8988T (cell line): ENCODE measurements at regions not wholly inside any gene's neighbourhood (a gene's known extent, or its start where the extent isn't known, plus 50 kb on each side); places are given as distances from the start of the nearest gene placed in this dataset.
"Not testable (repeated sequence)": the region's sequence is repeated elsewhere in the genome, so short reads cannot be mapped to it uniquely, and the experiment has no call there.

Experiments used
- DNase-seq: peaks from one replicate; pipeline ENCODE4 v3.0.0; 2011

DNA sequence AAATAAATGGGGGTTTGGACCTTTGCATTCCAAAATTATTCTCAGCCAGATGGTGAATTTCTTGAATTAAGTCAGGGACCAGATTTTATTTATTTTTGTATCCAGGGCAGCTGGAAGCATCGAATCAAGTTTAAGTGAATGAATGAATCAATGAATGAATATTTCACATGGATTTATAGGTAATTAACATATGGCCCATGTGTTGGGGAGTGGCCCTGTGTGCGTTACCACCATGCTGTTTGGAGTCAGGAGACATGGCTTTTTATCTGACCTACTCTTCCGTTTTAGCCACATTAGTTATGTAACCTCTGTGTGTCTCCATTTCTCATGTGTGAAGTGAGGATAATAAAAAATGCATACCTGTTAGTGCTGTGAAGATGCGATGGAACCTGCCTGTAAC is 213.5 kb downstream of the CDH26 start:
- DNase-seq = no peak

DNA sequence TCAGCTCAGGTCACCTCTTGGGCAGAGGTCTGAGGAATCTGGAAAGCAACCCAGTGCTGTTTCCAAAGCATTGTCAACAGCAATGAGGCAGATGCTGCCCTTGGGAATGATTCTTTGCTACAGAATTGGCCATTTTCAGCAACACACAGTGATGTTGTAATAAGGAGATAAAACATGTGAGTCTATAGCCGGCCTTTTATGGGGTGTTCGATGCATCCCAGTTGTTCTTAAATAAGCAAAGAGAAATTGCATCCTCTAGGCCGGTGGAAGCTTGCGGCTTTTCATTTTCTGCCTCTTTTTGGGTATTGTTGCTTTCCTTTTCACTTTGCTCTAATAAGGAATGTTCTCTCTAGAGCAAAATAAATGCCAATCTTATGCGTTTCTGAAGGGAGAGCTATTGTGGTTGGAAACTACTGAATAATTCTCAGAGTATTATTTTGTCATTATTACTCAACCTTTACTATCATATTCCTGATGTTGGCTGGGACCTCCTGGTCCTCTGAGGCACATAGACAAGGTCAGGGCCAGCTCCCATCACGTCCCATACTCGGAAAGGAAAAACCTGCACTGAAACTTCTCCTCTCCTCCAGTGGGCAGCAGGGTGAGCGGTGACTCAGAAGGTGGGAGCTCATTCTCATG is 214.2 kb downstream of the CDH26 start:
- no peak for DNase-seq

GRCh38 chr20:60177080-60177479 is 218.9 kb downstream of the CDH26 start:
- no peak for DNase-seq

DNA sequence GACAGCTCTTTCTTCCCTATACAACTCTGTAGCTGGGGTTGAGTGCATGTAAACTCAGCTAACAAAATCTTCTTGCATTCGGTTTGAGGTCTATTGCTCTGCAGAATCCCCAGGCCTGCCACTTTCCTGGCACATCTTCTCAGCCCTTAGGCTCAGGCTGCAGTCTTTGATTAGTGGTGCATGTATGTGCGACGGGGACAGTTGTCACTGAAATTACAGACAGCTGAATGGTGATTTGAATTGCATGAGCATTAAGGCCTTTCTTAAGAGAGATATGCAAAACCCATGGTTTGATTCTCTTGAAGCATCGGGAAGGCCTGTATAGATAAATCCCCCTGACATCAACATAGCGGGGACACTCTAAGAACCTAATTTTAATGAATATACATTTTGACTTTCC is 222.8 kb downstream of the CDH26 start:
- DNase-seq = no peak

GRCh38 chr20:60186412-60186811 is 228.2 kb downstream of the CDH26 start:
- no peak for DNase-seq

DNA sequence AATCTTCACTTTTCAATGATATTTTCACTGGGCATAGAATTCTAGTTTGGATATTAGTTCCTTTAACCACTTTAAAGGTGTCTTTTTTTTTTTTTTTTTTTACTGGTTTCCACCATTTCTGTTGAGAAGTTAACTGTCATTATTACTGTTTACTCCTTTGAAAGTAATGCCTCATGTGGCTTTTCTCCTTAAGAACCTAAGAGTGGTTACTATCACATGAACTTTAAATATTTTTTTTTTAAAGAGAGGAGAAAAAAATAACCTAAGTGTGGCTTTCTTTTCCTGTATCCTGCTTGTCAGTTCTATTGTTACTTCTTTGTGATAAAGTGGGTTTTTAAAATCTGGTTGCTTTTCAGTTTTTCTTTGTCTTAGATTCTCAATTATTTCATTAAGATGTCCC is 229.5 kb downstream of the CDH26 start:
- no peak for DNase-seq

GRCh38 chr20:60191014-60191413 is 232.8 kb downstream of the CDH26 start:
- DNase-seq = no peak

DNA sequence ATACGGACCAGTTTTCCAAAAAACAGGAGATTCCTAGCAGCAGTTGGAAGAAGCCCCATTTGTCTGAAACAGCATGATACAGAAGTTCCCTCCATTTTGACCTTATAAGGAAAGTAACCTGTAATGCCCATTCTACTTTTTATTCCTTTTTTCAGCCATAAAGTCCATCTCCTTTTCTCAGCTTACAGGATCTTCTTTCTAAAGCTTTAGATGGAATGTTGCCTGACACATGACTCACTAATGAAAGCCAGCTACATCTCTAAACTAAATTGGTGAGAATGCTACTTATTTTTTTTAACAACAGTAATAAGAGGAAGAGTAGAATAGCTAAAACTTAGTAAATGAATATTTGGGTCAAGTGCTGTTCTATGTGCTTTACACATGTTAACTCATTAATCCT is 234.1 kb downstream of the CDH26 start:
- DNase-seq = no peak

GRCh38 chr20:60199132-60199531 is 240.9 kb downstream of the CDH26 start:
- not testable (repeated sequence) for DNase-seq

GRCh38 chr20:60199866-60200265 is 241.6 kb downstream of the CDH26 start:
- no peak for DNase-seq

GRCh38 chr20:60200305-60200918 is 242.2 kb downstream of the CDH26 start:
- no peak for DNase-seq

GRCh38 chr20:60201198-60201835 is 243.1 kb downstream of the CDH26 start:
- DNase-seq = no peak

DNA sequence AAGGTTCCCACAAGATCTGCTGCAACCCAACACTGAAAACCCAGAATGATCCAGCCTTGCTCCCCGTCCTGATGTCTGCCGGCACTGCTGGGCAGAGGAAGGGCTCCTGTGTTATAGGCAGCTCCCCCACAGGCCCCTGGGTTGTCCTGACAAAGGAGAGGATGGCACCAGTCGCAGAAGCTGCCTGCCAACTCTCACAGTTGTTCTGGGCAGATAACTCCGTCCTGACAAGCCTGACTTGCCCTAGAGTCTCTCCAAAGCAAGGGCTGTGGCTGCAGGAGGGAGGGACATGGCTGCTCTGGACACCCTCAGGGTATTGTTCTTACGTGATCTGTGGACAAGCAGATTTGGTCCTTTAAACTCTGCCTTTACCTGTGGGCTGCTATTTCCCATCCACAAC is 243.8 kb downstream of the CDH26 start:
- no peak for DNase-seq

DNA sequence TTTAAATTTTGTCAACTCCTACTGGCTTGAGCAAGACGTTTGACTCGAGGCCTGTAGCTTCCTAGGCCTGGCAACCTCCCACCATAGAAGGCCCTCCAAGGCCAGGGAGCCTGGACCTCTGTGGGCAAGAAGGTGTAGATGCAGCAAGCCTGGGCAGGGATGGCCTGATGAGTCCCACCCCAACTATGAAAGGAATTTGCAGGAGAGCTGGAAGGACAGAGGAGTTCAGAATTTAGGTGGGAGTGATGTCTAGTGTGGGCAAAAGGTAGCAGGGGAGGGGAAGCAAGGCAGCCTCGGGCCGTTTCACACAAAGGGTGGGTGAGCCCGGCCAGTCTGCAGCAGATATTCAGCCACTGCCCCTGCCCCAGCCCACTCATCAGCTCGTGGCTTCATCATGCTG is 245.2 kb downstream of the CDH26 start:
- peak; percentile 35 for DNase-seq

- no peak for DNase-seq
These were observed 246.4 kb downstream of the CDH26 start for GRCh38 chr20:60204601-60205000.

DNA sequence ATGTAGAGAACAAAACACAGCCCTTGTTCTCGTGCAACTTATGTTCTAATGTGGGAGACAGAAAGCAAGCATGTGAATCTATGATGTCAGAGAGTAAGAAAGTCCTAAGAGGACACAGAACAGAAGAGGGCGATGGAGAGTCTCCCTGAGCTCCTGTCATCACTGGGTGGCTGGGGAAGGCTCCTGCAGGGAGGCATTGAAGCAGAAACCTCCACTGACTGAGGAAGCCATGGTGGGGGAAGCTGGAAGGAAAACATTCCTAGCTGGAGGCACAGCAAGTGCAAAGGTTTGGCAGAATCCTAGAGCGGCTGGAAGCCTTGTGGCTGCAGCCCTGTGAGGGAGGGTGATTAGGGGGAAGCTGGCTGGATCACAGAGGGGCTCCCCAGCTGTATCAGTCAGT is 248.0 kb downstream of the CDH26 start:
- peak; percentile 38 for DNase-seq

DNA sequence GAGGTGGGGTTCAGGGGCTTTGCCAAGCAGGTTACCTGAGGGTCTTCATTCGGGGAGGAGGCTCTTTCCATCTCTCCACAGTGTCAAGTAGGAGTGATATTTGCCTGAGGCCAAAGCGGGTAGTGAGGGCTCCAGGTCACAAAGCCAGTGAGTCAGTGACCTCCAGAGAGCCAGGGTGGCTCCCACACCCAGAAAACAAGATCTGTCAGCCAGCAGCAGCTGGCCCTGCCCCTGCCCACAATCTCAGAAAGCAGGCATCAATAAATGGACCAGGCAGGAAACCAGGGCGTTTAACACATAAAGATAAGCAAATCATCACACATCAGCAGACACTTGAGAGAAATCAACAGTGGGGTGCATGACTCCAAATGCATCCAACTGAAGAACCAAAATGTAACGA is 250.8 kb downstream of the CDH26 start:
- DNase-seq = no peak

GRCh38 chr20:60210779-60211617 is 252.8 kb downstream of the CDH26 start:
- peak; percentile 44 for DNase-seq

DNA sequence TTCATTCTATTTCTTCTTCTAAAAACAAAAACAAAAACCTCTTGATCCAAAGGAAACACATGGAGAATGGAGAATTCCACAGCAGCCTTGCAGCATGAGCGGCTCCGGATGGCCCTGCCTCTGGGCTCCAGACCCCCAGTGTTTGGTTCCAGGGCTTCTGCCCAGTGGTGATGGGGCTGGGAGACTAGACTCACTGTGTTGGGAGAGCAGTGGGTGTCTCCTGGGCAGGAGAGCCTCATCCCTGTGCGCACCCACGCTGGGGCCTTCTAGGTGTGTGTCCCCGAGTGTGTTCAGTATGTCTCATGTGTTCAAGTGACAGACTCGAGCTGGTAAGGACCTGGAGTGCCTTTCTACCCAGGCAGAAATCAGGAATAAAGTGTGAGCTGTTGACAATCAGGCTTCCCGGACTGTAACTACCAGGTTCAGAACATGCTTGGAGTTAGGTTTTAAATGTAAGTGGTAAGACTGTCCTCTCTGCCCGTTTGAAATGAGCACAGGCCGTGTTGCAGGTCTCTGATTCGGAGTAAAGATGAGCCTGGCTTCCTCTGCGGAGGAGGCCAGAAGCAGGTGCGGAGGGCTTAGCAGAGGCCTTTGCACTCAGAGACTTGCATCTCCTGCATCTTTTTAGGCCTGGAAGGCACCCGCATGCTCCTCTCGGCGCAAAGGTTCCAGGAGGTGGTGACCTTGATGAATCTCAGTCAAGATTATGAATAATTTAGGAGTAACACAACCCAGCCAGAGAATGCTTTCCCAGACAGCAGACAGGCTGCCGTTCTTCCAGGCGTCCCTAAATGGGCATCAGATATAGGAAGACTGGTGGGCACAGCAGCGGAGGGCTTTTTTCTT is 253.6 kb downstream of the CDH26 start:
- DNase-seq = no peak

- no peak for DNase-seq
These were observed 254.5 kb downstream of the CDH26 start for GRCh38 chr20:60212695-60213094.

GRCh38 chr20:60213126-60213893 is 255.1 kb downstream of the CDH26 start:
- DNase-seq = no peak
